Osteocyte (in vitro differentiated cells): ENCODE measurements at regions not wholly inside any gene's neighbourhood (a gene's known extent, or its start where the extent isn't known, plus 50 kb on each side); places are given as distances from the start of the nearest gene placed in this dataset.
A peak's percentile ranks its signal among the peaks of the same experiment; 100 is the strongest.
"Not testable (repeated sequence)": the region's sequence is repeated elsewhere in the genome, so short reads cannot be mapped to it uniquely, and the experiment has no call there.

Source experiments
- DNase-seq: peaks from one replicate; pipeline ENCODE4 v3.0.0; 2021; ENCODE audit warnings: mixed read lengths; ENCODE audit not compliant: unreplicated experiment; ENCODE audit errors: extremely low spot score
- H3K27ac Mint-ChIP-seq: one replicate; pipeline ENCODE4 v1.8.0; 2021; ENCODE audit warnings: mild to moderate bottlenecking, mixed read lengths; ENCODE audit not compliant: unreplicated experiment
- H3K27me3 Mint-ChIP-seq: one replicate; pipeline ENCODE4 v1.8.0; 2021; ENCODE audit warnings: mixed read lengths; ENCODE audit not compliant: unreplicated experiment
- H3K36me3 Mint-ChIP-seq: one replicate; pipeline ENCODE4 v1.8.0; 2021; ENCODE audit warnings: mixed read lengths; ENCODE audit not compliant: unreplicated experiment
- H3K4me1 Mint-ChIP-seq: one replicate; pipeline ENCODE4 v1.8.0; 2021; ENCODE audit warnings: mixed read lengths; ENCODE audit not compliant: unreplicated experiment
- H3K4me3 Mint-ChIP-seq: one replicate; pipeline ENCODE4 v1.8.0; 2021; ENCODE audit warnings: mild to moderate bottlenecking, moderate library complexity, mixed read lengths; ENCODE audit not compliant: unreplicated experiment
- H3K9me3 Mint-ChIP-seq: one replicate; pipeline ENCODE4 v1.8.0; 2021; ENCODE audit warnings: mixed read lengths; ENCODE audit not compliant: unreplicated experiment
- CTCF ChIP-seq: fragments of 200-600 bp; sonication (generic); IDR thresholded peaks from 2 replicates; pipeline ENCODE4 v1.5.0; 2021; ENCODE audit warnings: antibody characterized with exemption, mild to moderate bottlenecking, moderate library complexity

DNA sequence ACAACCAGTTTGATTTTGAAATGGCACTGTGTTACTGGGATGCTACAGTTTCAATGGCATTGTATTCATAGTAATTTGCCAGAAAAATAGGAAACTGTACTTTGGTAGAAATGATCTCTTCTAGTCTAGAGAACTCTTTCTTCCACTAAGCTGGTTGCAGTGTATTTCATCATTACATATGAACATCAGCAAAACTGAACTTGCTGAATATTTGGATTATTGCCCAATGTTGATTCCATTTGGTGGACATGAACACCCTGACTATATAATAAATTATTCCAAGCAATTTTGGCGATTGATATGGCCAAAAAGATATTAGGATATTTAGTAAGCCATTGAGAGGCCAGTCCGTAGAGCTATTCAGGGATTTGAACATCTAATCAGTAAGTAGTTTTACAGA lies 191.8 kb upstream of the CXorf66 start:
- H3K27me3 Mint-ChIP-seq = no peaks in the 10 kb centered on the region
- peaks cover 20% of the 10 kb centered on the region for H3K9me3 Mint-ChIP-seq
- H3K4me3 Mint-ChIP-seq = no peak overlapping the region
- DNase-seq = no peak
- no peaks in the 10 kb centered on the region for H3K4me1 Mint-ChIP-seq
- TF ChIP-seq CTCF = no peak
- no peaks in the 10 kb centered on the region for H3K36me3 Mint-ChIP-seq
- H3K27ac Mint-ChIP-seq = no peak overlapping the region

DNA sequence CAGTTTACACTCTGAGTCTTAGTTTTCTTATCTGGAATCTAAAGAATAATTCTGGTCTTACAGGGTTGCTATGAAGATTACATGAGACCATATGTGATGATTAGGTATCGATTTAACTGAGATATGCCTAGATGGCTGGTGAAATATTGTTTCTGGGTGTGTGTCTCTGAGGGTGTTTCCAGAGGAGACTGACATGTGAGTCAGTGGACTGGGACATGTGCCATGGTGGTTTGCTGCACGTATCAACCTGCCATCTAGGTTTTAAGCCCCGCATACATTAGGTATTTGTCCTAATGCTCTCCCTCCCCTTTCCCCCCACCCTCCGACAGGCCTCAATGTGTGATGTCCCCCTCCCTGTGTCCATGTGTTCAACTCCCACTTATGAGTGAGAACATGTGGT lies 186.0 kb upstream of the CXorf66 start:
- DNase-seq = no peak
- H3K27me3 Mint-ChIP-seq = no peaks in the 10 kb centered on the region
- H3K4me3 Mint-ChIP-seq = no peak overlapping the region
- H3K4me1 Mint-ChIP-seq = no peaks in the 10 kb centered on the region
- H3K36me3 Mint-ChIP-seq = no peaks in the 10 kb centered on the region
- no peak for TF ChIP-seq CTCF
- H3K9me3 Mint-ChIP-seq = peaks cover 23% of the 10 kb centered on the region
- H3K27ac Mint-ChIP-seq = no peak overlapping the region

GRCh38 chrX:140149761-140150160 lies 184.4 kb upstream of the CXorf66 start:
- Mint-ChIP-seq H3K27ac (no peak overlapping the region), H3K4me1 (no peaks in the 10 kb centered on the region), H3K9me3 (peaks cover 21% of the 10 kb centered on the region), H3K27me3 (no peaks in the 10 kb centered on the region), H3K4me3 (no peak overlapping the region), H3K36me3 (no peaks in the 10 kb centered on the region)
- no peak for DNase-seq
- no peak for TF ChIP-seq CTCF

DNA sequence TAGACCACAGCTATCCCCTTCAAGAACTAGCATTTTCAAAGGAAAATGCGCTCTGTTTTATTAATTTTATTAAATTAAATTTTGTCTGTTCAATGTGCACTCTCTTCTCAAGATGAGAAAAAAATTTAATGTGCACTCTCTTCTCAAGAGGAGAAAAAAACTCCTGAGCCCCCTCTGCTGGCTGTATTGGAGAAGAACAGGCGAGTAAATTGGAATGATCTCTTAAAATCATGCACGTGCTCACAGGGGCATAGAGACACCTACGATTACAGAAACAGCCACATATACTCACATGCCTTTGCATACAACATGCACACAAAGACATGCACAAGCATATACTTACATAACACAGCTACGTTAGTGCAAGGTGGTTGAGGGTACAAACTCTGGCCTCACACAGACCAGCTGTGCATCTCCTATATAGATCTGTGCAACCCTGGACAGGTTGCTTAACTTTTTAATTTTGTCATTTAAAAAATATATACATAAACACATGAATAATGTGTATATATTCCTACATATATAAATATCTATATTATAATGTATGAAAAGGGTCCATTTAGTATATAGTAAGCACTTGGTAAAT lies 176.2 kb upstream of the CXorf66 start:
- TF ChIP-seq CTCF = peak; percentile 66
- Mint-ChIP-seq H3K27ac (no peak overlapping the region), H3K9me3 (peaks cover 2% of the 10 kb centered on the region), H3K36me3 (no peaks in the 10 kb centered on the region), H3K4me1 (no peaks in the 10 kb centered on the region), H3K4me3 (no peak overlapping the region), H3K27me3 (no peaks in the 10 kb centered on the region)
- DNase-seq = no peak

DNA sequence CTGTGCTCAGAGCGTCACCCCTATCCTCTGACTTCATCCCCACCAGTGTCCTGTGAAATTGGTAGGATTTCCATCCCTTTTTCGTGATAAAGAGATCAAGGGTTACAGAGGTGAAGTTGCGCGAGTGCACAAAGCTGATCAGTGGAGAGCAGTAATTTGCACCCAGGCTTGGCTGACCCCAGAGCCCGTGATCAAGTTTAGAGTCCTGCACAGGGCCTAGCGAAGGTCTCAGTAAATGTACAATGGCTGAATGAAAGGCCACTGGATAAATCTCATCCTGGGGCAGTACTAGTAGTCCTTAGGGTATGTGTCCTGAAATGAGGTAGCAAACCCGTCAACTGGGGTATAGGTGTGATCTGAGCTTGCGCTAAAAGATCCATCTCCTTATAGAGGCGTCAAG lies 173.2 kb upstream of the CXorf66 start:
- H3K27me3 Mint-ChIP-seq, DNase-seq, H3K36me3 Mint-ChIP-seq, H3K27ac Mint-ChIP-seq, H3K4me1 Mint-ChIP-seq, H3K4me3 Mint-ChIP-seq: not testable (repeated sequence)
- H3K9me3 Mint-ChIP-seq = peaks cover 10% of the 10 kb centered on the region

GRCh38 chrX:140138065-140138464 lies 172.7 kb upstream of the CXorf66 start:
- not testable (repeated sequence) for H3K4me3 Mint-ChIP-seq, H3K36me3 Mint-ChIP-seq, H3K27ac Mint-ChIP-seq, H3K27me3 Mint-ChIP-seq, DNase-seq, H3K4me1 Mint-ChIP-seq
- H3K9me3 Mint-ChIP-seq = peaks cover 10% of the 10 kb centered on the region
